ENCODE measurements at regions not wholly inside any gene's neighbourhood (a gene's known extent, or its start where the extent isn't known, plus 50 kb on each side); places are given as distances from the start of the nearest gene placed in this dataset.

DNA sequence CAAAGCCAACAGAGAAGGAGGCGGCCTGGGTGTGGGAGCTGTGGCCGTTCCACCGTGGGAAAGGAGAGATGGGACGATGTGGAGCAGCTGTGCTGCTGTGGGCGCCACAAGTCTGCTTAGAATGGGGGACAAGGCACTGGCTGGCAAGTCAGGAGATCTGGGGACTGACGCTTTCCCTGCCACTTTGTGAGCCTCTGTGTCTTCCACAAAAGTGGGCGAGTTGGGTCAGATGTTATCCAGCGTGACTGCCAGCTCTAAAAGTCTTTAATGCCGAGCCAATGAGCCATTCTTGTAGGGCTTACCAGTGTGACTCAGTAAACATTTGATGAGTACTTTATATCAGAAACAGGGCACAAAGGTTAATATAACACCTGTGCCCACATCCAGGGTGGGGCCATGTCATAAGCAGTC is 113.6 kb upstream of the MGAT5 start:
- no peak for DNase-seq (ENCODE audit: low read depth)
- H3K4me3 ChIP-seq (ENCODE audit: low read depth, low read length) = no peak overlapping the region
- TF ChIP-seq, protein P1, sequence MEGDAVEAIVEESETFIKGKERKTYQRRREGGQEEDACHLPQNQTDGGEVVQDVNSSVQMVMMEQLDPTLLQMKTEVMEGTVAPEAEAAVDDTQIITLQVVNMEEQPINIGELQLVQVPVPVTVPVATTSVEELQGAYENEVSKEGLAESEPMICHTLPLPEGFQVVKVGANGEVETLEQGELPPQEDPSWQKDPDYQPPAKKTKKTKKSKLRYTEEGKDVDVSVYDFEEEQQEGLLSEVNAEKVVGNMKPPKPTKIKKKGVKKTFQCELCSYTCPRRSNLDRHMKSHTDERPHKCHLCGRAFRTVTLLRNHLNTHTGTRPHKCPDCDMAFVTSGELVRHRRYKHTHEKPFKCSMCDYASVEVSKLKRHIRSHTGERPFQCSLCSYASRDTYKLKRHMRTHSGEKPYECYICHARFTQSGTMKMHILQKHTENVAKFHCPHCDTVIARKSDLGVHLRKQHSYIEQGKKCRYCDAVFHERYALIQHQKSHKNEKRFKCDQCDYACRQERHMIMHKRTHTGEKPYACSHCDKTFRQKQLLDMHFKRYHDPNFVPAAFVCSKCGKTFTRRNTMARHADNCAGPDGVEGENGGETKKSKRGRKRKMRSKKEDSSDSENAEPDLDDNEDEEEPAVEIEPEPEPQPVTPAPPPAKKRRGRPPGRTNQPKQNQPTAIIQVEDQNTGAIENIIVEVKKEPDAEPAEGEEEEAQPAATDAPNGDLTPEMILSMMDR (IDR thresholded peaks at IDR 0.05; ENCODE audit: insufficient read depth, low read depth, low read length, missing control alignments) = no peak

DNA sequence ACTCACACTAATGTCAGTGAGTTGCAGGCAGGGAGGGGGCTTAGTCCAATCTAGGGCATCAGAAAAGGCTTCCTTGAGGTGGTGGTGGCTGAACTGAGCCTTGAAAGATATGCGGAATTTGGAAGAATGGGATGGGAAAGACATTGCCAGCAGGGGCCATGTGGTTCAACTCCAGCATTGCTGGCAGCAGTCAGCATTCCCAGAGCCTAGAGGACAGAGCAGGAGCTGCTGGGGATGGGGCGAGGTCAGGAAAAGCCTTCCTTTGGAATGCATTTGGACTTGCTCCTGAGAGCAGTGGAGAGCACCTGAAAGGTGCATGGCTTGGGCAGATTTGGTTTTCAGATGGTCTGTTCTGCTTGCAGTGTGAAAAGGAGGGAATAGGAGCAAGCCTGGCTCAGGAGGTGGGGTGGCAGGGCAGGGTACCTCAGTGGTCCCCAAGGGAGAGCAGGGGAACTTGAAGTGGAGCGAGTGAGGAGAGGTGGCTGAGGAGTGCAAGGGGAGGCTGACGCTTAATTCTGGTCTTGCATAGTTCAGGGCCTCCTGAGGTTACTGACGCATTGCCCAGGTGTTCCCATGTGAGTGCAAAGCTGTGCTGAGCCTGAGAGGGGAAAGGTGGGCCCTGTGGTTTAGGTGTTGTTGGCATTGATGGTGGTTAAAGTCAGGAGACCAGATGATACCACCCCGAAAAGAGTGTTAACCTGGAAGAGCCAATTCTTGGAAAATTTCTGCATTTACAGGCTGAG is 112.1 kb upstream of the MGAT5 start:
- H3K4me3 ChIP-seq (ENCODE audit: low read depth, low read length) = no peak overlapping the region
- DNase-seq (ENCODE audit: low read depth) = no peak
- TF ChIP-seq, protein P1 (IDR thresholded peaks at IDR 0.05; ENCODE audit: insufficient read depth, low read depth, low read length, missing control alignments) = no peak

DNA sequence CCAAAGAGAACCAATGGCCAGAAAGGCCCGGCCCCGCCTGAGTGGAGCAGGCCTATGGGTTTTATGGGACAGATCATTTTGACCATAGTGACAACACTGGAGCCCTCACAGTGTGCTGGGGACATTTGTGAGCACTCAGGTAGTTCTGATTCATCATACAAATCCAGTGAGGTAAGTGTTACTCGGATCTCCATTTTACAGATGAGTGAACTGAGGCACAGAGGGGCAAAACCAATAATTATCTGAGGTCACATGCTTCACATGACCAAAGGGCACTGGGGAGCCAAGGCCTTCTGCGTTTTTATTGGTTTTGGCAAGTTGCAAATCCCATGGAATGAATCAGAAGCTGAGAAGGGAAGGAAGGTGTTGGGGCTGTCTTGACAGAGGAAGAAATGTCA is 111.5 kb upstream of the MGAT5 start:
- no peak for DNase-seq (ENCODE audit: low read depth)
- H3K4me3 ChIP-seq (ENCODE audit: low read depth, low read length) = no peak overlapping the region
- TF ChIP-seq, protein P1 (IDR thresholded peaks at IDR 0.05; ENCODE audit: insufficient read depth, low read depth, low read length, missing control alignments) = no peak

DNA sequence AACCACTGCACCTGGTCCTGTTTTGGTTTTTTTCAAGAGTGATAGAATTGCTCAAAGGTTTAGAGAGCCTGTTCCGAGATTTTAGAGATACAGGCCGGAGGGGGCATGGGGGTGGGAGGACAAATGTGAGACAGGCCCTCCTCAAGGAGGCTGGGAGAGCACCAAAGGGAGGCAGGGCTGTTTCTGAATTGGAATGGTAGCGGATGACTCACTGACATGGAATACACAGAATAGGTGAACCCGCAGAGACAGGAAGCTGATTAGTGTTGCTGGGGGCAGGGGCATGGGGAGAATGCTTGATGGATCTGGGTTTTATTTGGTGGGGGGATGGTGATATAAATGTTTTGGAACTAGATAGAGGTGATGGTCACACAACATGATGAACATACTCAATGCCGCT is 111.0 kb upstream of the MGAT5 start:
- no peak overlapping the region for H3K4me3 ChIP-seq (ENCODE audit: low read depth, low read length)
- DNase-seq (ENCODE audit: low read depth) = no peak
- TF ChIP-seq, protein P1 (IDR thresholded peaks at IDR 0.05; ENCODE audit: insufficient read depth, low read depth, low read length, missing control alignments) = no peak

DNA sequence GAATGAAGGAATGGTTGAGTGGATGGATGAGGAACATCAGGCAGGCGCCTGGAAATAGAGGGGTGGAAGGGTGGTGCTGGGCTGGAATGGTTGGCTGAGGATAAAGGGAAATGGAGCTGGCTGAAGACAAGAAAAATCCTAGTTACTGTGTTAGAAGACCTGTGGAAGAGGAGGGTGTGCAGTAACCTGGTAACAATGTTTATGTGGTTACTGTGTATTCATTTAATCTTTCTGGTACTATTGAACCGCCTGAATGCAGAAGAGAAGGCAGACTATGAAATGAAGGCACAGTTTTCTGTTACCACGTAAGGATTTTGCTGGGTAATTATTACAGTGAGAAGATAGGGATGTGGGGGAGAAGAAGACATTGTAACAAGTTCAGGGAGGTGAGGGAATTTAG is 110.3 kb upstream of the MGAT5 start:
- H3K4me3 ChIP-seq (ENCODE audit: low read depth, low read length) = no peak overlapping the region
- TF ChIP-seq, protein P1 (IDR thresholded peaks at IDR 0.05; ENCODE audit: insufficient read depth, low read depth, low read length, missing control alignments) = no peak
- DNase-seq (ENCODE audit: low read depth) = no peak

DNA sequence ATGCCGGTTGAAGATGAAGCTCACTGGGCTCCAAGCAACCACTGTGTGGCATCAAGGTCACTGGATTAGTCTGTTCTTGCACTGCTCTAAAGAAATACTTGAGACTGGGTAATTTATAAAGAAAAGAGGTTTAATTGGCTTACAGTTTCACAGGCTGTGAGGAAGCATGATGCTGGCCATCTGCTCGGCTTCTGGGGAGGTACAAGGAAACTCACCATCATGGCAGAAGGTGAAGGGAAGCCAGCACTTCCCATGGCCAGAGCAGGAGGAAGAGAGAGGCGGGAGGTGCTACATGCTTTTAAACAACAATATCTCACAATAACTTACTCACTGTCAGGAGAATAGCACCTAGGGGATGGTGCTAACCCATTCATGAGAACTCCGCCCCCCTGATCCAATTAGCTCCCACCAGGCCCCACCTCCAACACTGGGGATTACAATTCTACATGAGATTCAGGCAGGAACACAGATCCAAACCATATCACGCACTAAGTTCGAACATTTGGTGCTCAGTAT is 109.7 kb upstream of the MGAT5 start:
- H3K4me3 ChIP-seq (ENCODE audit: low read depth, low read length) = no peak overlapping the region
- TF ChIP-seq, protein P1 (IDR thresholded peaks at IDR 0.05; ENCODE audit: insufficient read depth, low read depth, low read length, missing control alignments) = no peak
- DNase-seq (ENCODE audit: low read depth) = no peak

DNA sequence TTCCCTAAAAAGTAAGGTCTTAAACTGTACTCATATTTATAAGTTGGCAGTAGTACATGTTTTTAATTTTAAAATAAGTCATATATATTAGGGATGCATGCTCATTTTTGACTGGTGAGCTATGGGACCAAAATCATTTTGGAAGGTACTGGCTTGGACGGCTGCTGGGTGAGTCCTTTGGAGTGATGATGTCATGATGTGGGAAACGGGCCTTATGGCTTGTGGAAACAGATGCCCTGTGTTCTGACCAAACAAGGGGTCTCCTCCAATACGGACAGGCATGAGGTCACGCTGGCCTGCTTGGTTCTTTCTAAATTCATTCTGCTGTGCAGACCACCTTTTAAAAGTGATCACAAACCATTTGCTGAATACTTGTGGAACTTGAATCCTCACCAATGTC is 109.2 kb upstream of the MGAT5 start:
- TF ChIP-seq, protein P1 (IDR thresholded peaks at IDR 0.05; ENCODE audit: insufficient read depth, low read depth, low read length, missing control alignments) = no peak
- no peak overlapping the region for H3K4me3 ChIP-seq (ENCODE audit: low read depth, low read length)
- DNase-seq (ENCODE audit: low read depth) = no peak

All from GM12865 (cell line).